NB4 (cell line): ENCODE measurements at regions not wholly inside any gene's neighbourhood (a gene's known extent, or its start where the extent isn't known, plus 50 kb on each side); places are given as distances from the start of the nearest gene placed in this dataset.

Experiments used
- POLR2A ChIP-seq: IDR thresholded peaks from 2 replicates; pipeline ENCODE4 v1.6.1; 2011; ENCODE audit warnings: mild to moderate bottlenecking; ENCODE audit not compliant: insufficient read length; ENCODE audit errors: extremely low read depth
- TF ChIP-seq, protein P1 (sequence below): IDR thresholded peaks from one replicate; pipeline ENCODE4 v1.5.1; 2012; ENCODE audit warnings: low read depth, low read length

DNA sequence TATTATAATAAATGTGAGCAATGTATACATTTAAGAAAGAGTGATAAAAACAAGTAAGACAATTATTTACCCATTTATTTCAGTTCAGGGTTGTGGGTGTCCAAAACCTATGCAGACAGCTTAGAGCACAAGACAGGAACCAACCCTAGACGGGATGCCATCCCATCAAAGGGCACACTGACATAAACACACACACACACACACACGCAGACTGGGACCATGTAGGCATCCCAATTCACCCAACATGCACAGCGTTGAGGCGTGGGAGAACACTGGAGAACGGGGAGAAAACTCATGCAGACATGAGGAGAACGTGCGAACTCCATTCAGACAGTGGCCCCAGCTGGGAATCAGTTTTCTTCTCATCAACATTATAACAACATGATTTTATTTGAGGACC lies 274.7 kb downstream of the USP25 start:
- TF ChIP-seq, protein P1, sequence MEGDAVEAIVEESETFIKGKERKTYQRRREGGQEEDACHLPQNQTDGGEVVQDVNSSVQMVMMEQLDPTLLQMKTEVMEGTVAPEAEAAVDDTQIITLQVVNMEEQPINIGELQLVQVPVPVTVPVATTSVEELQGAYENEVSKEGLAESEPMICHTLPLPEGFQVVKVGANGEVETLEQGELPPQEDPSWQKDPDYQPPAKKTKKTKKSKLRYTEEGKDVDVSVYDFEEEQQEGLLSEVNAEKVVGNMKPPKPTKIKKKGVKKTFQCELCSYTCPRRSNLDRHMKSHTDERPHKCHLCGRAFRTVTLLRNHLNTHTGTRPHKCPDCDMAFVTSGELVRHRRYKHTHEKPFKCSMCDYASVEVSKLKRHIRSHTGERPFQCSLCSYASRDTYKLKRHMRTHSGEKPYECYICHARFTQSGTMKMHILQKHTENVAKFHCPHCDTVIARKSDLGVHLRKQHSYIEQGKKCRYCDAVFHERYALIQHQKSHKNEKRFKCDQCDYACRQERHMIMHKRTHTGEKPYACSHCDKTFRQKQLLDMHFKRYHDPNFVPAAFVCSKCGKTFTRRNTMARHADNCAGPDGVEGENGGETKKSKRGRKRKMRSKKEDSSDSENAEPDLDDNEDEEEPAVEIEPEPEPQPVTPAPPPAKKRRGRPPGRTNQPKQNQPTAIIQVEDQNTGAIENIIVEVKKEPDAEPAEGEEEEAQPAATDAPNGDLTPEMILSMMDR = no peak
- no peak for TF ChIP-seq POLR2A
